GM23248 (cell line): ENCODE measurements at regions not wholly inside any gene's neighbourhood (a gene's known extent, or its start where the extent isn't known, plus 50 kb on each side); places are given as distances from the start of the nearest gene placed in this dataset.

Experiments used
- EZH2 ChIP-seq: fragments of 200-600 bp; sonication (generic); IDR thresholded peaks from 2 replicates; pipeline ENCODE4 v1.6.1; 2018; ENCODE audit warnings: antibody characterized with exemption, mild to moderate bottlenecking; ENCODE audit not compliant: insufficient read depth, poor library complexity, severe bottlenecking
- EZH2phosphoT487 ChIP-seq: fragments of 200-600 bp; sonication (generic); IDR thresholded peaks from 2 replicates; pipeline ENCODE4 v1.6.1; 2018; ENCODE audit warnings: antibody characterized with exemption, moderate library complexity, mild to moderate bottlenecking, low read depth; ENCODE audit not compliant: insufficient read depth

DNA sequence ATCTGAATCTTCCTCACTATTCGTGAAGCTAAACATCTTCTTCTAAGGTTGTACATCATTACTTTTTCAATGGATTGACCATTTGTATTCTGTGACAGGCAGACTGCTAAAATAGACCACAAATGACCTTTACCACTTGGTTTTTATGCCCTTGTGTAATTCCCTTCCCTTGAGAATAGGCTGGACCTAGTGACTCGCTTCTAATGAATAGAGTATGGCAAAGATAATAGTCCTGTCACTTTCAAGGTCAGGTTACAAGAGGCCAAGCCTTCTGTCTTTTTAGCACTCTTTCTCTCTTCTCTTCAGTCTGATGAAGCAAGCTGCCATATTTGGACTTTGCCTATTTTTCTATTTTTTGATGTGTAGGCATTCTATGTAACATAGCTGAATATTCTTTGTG lies 492.9 kb downstream of the SOX6 start:
- TF ChIP-seq EZH2 (no peak), EZH2phosphoT487 (no peak)
